Effector memory CD4-positive, alpha-beta T cell (primary cell): ENCODE measurements at regions not wholly inside any gene's neighbourhood (a gene's known extent, or its start where the extent isn't known, plus 50 kb on each side); places are given as distances from the start of the nearest gene placed in this dataset.

Source experiments
- DNase-seq, 3 donors: peaks; one replicate each; pipeline ENCODE4 v3.0.0-alpha.2; 2020
- H3K27ac ChIP-seq: 2 replicates; pipeline ENCODE4 v1.7.0; 2013; ENCODE audit warnings: mild to moderate bottlenecking, low read length, moderate library complexity; ENCODE audit not compliant: insufficient read depth, poor library complexity, severe bottlenecking
- H3K27me3 ChIP-seq: replicated peaks from 2 replicates; pipeline ENCODE4 v1.7.0; 2013; ENCODE audit warnings: mild to moderate bottlenecking, low read length; ENCODE audit not compliant: insufficient read depth, control insufficient read depth, poor library complexity, severe bottlenecking
- H3K36me3 ChIP-seq: 2 replicates; pipeline ENCODE4 v1.7.0; 2013; ENCODE audit warnings: mild to moderate bottlenecking, low read length, moderate library complexity; ENCODE audit not compliant: control insufficient read depth, insufficient read depth
- H3K4me1 ChIP-seq: 2 replicates; pipeline ENCODE4 v1.7.0; 2013; ENCODE audit warnings: low read length, mild to moderate bottlenecking; ENCODE audit not compliant: control insufficient read depth, insufficient read depth, poor library complexity, severe bottlenecking
- H3K4me3 ChIP-seq: 2 replicates; pipeline ENCODE4 v1.7.0; 2013; ENCODE audit warnings: low read length, low read depth, mild to moderate bottlenecking; ENCODE audit not compliant: insufficient read depth, poor library complexity, severe bottlenecking
- H3K9me3 ChIP-seq: 2 replicates; pipeline ENCODE4 v1.7.0; 2013; ENCODE audit warnings: mild to moderate bottlenecking, low read length, moderate library complexity; ENCODE audit not compliant: control insufficient read depth

GRCh38 chr5:23026252-23027170, 173.4 kb upstream of the CDH12 start:
- Histone ChIP-seq H3K36me3 (no peaks in the 10 kb centered on the region), H3K4me1 (no peaks in the 10 kb centered on the region)
- DNase-seq, result no peak

DNA sequence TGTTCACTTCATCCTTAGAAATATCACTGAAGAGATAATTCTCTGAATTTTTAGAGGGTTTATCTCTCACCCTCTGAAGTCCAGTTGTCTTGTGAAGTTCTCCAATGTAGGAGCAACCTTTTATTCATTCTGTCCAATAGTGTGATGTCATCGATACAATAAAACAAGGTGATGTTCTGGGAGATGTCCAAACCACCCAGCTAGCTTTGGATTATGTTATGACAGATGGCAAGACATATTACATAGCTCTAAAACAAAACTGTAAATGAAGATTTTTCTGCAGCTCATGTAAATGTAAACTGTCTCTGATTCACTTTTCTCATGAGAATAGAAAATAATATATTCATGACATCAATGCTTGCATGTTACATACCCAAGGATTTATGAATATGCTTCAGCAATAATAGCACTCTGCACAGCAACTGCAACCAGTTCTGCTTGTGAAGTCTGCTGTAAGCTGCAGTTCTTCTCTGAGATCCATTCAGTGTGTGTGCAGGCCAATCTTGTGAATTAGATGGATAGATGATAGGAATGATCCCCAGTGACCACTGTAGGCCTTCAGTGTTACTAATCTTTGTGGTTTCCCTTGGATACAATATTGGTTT, 172.6 kb upstream of the CDH12 start:
- no peak for DNase-seq
- no peak overlapping the region for H3K27ac ChIP-seq
- H3K9me3 ChIP-seq, result no peaks in the 10 kb centered on the region
- H3K4me1 ChIP-seq, result no peaks in the 10 kb centered on the region
- no peaks in the 10 kb centered on the region for H3K36me3 ChIP-seq
- H3K27me3 ChIP-seq, result no peaks in the 10 kb centered on the region
- no peak overlapping the region for H3K4me3 ChIP-seq

More at GRCh38 chr5:23026252-23027170, 173.4 kb upstream of the CDH12 start:
- Histone ChIP-seq H3K4me3 (no peak overlapping the region), H3K27me3 (no peaks in the 10 kb centered on the region), H3K9me3 (no peaks in the 10 kb centered on the region), H3K27ac (no peak overlapping the region)

DNA sequence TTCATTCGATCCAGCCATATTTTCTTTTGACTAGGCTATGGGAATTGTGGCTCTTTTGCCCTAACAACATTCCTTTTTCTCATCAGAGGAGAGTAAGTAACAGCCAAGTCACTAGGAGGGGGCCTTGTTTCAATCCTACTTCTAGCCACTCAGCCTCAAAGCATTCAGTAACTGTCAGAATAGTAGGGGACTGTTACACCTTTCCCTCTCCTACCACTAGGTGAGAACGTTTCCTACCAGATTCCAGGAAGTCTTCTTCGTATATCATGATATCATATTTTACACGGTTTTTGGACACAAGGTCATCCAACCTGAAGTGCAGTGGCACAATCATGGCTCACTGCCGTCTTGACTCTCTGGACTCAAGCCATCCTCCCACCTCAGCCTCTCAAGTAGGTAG, 171.3 kb upstream of the CDH12 start:
- H3K9me3 ChIP-seq, result no peaks in the 10 kb centered on the region
- no peak for DNase-seq
- H3K27ac ChIP-seq, result no peak overlapping the region

DNA sequence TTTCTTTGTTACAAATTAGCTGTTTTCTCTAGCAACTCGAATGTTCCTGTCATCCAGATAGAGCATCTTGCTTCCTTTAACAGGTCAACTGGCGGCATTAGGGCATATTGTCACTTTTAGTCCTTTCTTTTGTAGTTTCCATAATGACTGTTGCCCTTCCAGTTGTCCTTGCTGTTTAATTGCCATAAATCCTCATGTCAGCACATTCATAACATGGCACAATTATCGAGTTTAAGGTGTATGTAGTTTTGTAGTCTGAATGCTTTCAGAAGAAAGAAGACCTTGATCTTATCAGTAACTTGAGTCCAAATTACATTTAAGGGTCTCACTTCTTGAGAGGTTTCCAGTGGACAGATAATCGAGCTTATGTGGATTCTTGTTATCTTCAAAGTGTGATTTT, 161.7 kb upstream of the CDH12 start:
- H3K27me3 ChIP-seq, result no peaks in the 10 kb centered on the region
- no peaks in the 10 kb centered on the region for H3K36me3 ChIP-seq
- no peaks in the 10 kb centered on the region for H3K9me3 ChIP-seq
- DNase-seq, result no peak
- H3K4me1 ChIP-seq, result no peaks in the 10 kb centered on the region
- no peak overlapping the region for H3K27ac ChIP-seq
- H3K4me3 ChIP-seq, result no peak overlapping the region

More for the DNA sequence above, 171.3 kb upstream of the CDH12 start:
- Histone ChIP-seq H3K27me3 (no peaks in the 10 kb centered on the region), H3K36me3 (no peaks in the 10 kb centered on the region), H3K4me3 (no peak overlapping the region), H3K4me1 (no peaks in the 10 kb centered on the region)

- H3K36me3 ChIP-seq, result no peaks in the 10 kb centered on the region
- no peaks in the 10 kb centered on the region for H3K27me3 ChIP-seq
- H3K4me3 ChIP-seq, result no peak overlapping the region
- no peak overlapping the region for H3K27ac ChIP-seq
- no peaks in the 10 kb centered on the region for H3K4me1 ChIP-seq
- DNase-seq, result no peak
- no peaks in the 10 kb centered on the region for H3K9me3 ChIP-seq
Measured at GRCh38 chr5:23014266-23014665, 161.1 kb upstream of the CDH12 start.

DNA sequence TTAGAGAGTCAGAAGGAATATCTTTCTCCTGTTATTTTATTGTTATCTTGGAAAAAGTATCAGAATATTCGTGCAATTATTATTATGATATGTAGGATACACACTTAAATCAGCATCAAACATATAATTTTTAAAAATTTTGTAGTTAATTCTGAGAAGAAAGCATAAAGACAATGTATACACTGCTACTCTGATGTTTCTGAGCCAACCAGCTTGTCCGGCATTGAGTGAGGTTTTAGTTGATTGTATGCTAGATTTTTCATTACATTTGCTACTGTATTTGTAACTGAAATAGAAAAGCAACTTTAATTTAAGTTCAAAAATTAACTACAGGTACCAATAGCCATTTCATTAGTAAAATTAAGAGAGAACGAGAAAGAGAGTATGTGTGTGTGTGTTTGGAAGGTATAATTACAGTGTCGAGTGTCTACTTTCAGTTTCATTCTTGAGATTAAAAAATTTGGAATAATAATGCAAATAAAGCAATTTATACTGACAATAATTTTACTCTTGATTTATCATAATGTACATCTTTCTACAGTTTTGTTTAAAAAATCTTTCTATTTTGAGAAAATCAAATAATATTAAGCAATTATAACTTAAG, 160.4 kb upstream of the CDH12 start:
- Histone ChIP-seq H3K4me3 (peak overlapping the region; percentile 32), H3K27me3 (no peaks in the 10 kb centered on the region), H3K9me3 (no peaks in the 10 kb centered on the region), H3K4me1 (no peaks in the 10 kb centered on the region), H3K27ac (no peak overlapping the region), H3K36me3 (no peaks in the 10 kb centered on the region)
- no peak for DNase-seq

- H3K9me3 ChIP-seq, result no peaks in the 10 kb centered on the region
- H3K4me3 ChIP-seq, result peak overlapping the region; percentile 32
- no peaks in the 10 kb centered on the region for H3K27me3 ChIP-seq
- no peaks in the 10 kb centered on the region for H3K36me3 ChIP-seq
- H3K27ac ChIP-seq, result no peak overlapping the region
- H3K4me1 ChIP-seq, result no peaks in the 10 kb centered on the region
- DNase-seq, result no peak
Measured at GRCh38 chr5:23012842-23013241, 159.7 kb upstream of the CDH12 start.

GRCh38 chr5:23007762-23008161, 154.6 kb upstream of the CDH12 start:
- DNase-seq, result no peak

DNA sequence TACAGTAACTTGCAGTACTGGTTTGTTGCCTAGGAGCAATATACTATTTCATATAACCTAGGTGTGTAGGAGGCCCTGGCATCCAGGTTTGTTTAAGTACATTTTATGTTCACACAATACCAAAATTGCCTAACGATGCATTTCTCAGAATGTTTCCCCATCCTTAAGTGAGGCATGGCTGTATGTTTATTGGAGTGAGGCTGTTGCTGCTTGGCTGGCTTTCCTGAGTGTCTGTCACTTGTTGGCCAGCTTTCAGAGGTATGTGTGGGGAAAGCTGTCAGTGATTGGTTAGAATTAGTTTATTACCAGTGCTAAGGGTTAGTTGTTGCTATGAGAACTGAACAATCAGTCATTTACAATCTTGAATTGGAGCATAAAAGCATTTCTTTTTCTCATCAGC, 154.1 kb upstream of the CDH12 start:
- Histone ChIP-seq H3K4me1 (no peaks in the 10 kb centered on the region), H3K27me3 (no peaks in the 10 kb centered on the region), H3K36me3 (no peaks in the 10 kb centered on the region), H3K4me3 (no peak overlapping the region), H3K27ac (no peak overlapping the region), H3K9me3 (no peaks in the 10 kb centered on the region)
- no peak for DNase-seq

More at GRCh38 chr5:23007762-23008161, 154.6 kb upstream of the CDH12 start:
- H3K9me3 ChIP-seq, result no peaks in the 10 kb centered on the region
- H3K27me3 ChIP-seq, result no peaks in the 10 kb centered on the region
- H3K4me3 ChIP-seq, result no peak overlapping the region
- no peak overlapping the region for H3K27ac ChIP-seq
- H3K36me3 ChIP-seq, result no peaks in the 10 kb centered on the region
- no peaks in the 10 kb centered on the region for H3K4me1 ChIP-seq

- no peaks in the 10 kb centered on the region for H3K9me3 ChIP-seq
- no peak for DNase-seq
- no peaks in the 10 kb centered on the region for H3K27me3 ChIP-seq
- no peak overlapping the region for H3K27ac ChIP-seq
- no peak overlapping the region for H3K4me3 ChIP-seq
- no peaks in the 10 kb centered on the region for H3K4me1 ChIP-seq
- H3K36me3 ChIP-seq, result no peaks in the 10 kb centered on the region
Measured at GRCh38 chr5:23001120-23001519, 148.0 kb upstream of the CDH12 start.
